GM21619 (cell line): ENCODE measurements at regions not wholly inside any gene's neighbourhood (a gene's known extent, or its start where the extent isn't known, plus 50 kb on each side); places are given as distances from the start of the nearest gene placed in this dataset.
"Not testable (repeated sequence)": the region's sequence is repeated elsewhere in the genome, so short reads cannot be mapped to it uniquely, and the experiment has no call there.

ENCODE experiments used
- ATAC-seq: cut with Tn5 transposase; IDR thresholded peaks from one replicate; pipeline ENCODE4 v1.9.1; 2021; ENCODE audit not compliant: unreplicated experiment

- ATAC-seq: peak; percentile 91
These were observed 163.8 kb upstream of the TRPM3 start for GRCh38 chr9:71285191-71285656.

GRCh38 chr9:71282116-71282515, 160.7 kb upstream of the TRPM3 start:
- ATAC-seq: not testable (repeated sequence)

GRCh38 chr9:71279151-71279739, 157.8 kb upstream of the TRPM3 start:
- no peak for ATAC-seq

- ATAC-seq: no peak
These were observed 152.2 kb upstream of the TRPM3 start for GRCh38 chr9:71273613-71274012.

GRCh38 chr9:71271602-71272001, 150.2 kb upstream of the TRPM3 start:
- no peak for ATAC-seq

GRCh38 chr9:71270554-71270953, 149.1 kb upstream of the TRPM3 start:
- ATAC-seq: no peak

GRCh38 chr9:71269859-71270258, 148.4 kb upstream of the TRPM3 start:
- ATAC-seq: no peak

- no peak for ATAC-seq
These were observed 147.6 kb upstream of the TRPM3 start for GRCh38 chr9:71268871-71269635.

- ATAC-seq: no peak
These were observed 142.0 kb upstream of the TRPM3 start for GRCh38 chr9:71263451-71263850.

- not testable (repeated sequence) for ATAC-seq
These were observed 139.0 kb upstream of the TRPM3 start for GRCh38 chr9:71260419-71260818.

- ATAC-seq: no peak
These were observed 133.3 kb upstream of the TRPM3 start for GRCh38 chr9:71254592-71255277.

- no peak for ATAC-seq
These were observed 131.6 kb upstream of the TRPM3 start for GRCh38 chr9:71253011-71253410.

GRCh38 chr9:71250581-71250980, 129.2 kb upstream of the TRPM3 start:
- ATAC-seq: no peak

- ATAC-seq: peak; percentile 75
These were observed 128.4 kb upstream of the TRPM3 start for GRCh38 chr9:71249729-71250317.

GRCh38 chr9:71245651-71246050, 124.2 kb upstream of the TRPM3 start:
- ATAC-seq: no peak

GRCh38 chr9:71243951-71244350, 122.5 kb upstream of the TRPM3 start:
- no peak for ATAC-seq

GRCh38 chr9:71242081-71242480, 120.7 kb upstream of the TRPM3 start:
- no peak for ATAC-seq

- ATAC-seq: no peak
These were observed 115.6 kb upstream of the TRPM3 start for GRCh38 chr9:71237051-71237450.

- ATAC-seq: no peak
These were observed 112.2 kb upstream of the TRPM3 start for GRCh38 chr9:71233646-71234045.

GRCh38 chr9:71223953-71224538, 102.6 kb upstream of the TRPM3 start:
- no peak for ATAC-seq

GRCh38 chr9:71218774-71219173, 97.4 kb upstream of the TRPM3 start:
- ATAC-seq: no peak
